IMR-90 (cell line): ENCODE measurements at regions not wholly inside any gene's neighbourhood (a gene's known extent, or its start where the extent isn't known, plus 50 kb on each side); places are given as distances from the start of the nearest gene placed in this dataset.
A peak's percentile ranks its signal among the peaks of the same experiment; 100 is the strongest.

ENCODE experiments used
- ATAC-seq: fragments of 200-7000 bp; cut with Tn5 transposase; 2 replicates; pipeline ENCODE4 v1.9.1; 2020; ENCODE audit warnings: low read depth, mild to moderate bottlenecking, moderate library complexity
- BruUV-seq: library from RNA; stranded (reverse); fragments of 400-500 nt; replicated peaks from 2 replicates; lab custom pipeline; 2021; lab: Mats Ljungman, UMichigan
- CTCF ChIA-PET: fragments of 300-600 bp; formaldehyde crosslinking; extraction: SDS; loops from one replicate; lab custom pipeline; 2021; ENCODE audit warnings: antibody characterized with exemption; lab: Yijun Ruan, JAX
- POLR2A ChIA-PET: fragments of 300-600 bp; sonication (Branson Sonifier 250); formaldehyde crosslinking; loops from one replicate; lab custom pipeline; 2022; ENCODE audit warnings: antibody characterized with exemption; ENCODE audit not compliant: unreplicated experiment; lab: Charles Lee
- DNase-seq: peaks from one replicate; pipeline ENCODE4 v3.0.0; 2013
- H2AFZ ChIP-seq: replicated peaks from 2 replicates; pipeline ENCODE3; 2013; ENCODE audit warnings: low read length, mild to moderate bottlenecking; ENCODE audit not compliant: poor library complexity
- H2AK5ac ChIP-seq: 2 replicates; pipeline ENCODE4 v1.6.1; 2013; ENCODE audit warnings: low read depth, low read length, inconsistent platforms
- H2AK9ac ChIP-seq: replicated peaks from 2 replicates; pipeline ENCODE3; 2013; ENCODE audit warnings: mild to moderate bottlenecking, low read depth, low read length, moderate library complexity; ENCODE audit not compliant: poor library complexity
- H2BK120ac ChIP-seq: 2 replicates; pipeline ENCODE4 v1.6.1; 2013; ENCODE audit warnings: low read depth, low read length, inconsistent platforms
- H2BK15ac ChIP-seq: 3 replicates; pipeline ENCODE4 v1.6.1; 2013; ENCODE audit warnings: low read depth, low read length, inconsistent platforms
- H2BK20ac ChIP-seq: 2 replicates; pipeline ENCODE4 v1.6.1; 2013; ENCODE audit warnings: low read depth, mild to moderate bottlenecking, inconsistent platforms, low read length, moderate library complexity
- H2BK5ac ChIP-seq: 2 replicates; pipeline ENCODE4 v1.6.1; 2013; ENCODE audit warnings: mild to moderate bottlenecking, low read depth, low read length, inconsistent platforms; ENCODE audit not compliant: poor library complexity, severe bottlenecking
- H3K14ac ChIP-seq: replicated peaks from 2 replicates; pipeline ENCODE4 v1.6.1; 2013; ENCODE audit warnings: low read depth, low read length, inconsistent platforms
- H3K18ac ChIP-seq: 2 replicates; pipeline ENCODE4 v1.6.1; 2013; ENCODE audit warnings: low read depth, low read length, control low read depth
- H3K23ac ChIP-seq: 2 replicates; pipeline ENCODE4 v1.6.1; 2013; ENCODE audit warnings: low read depth, low read length, inconsistent platforms
- H3K27ac ChIP-seq: 2 replicates; pipeline ENCODE4 v1.5.1; 2013; ENCODE audit warnings: mild to moderate bottlenecking, control low read depth, low read length; ENCODE audit not compliant: insufficient read depth
- H3K27me3 ChIP-seq: 2 replicates; pipeline ENCODE4 v1.6.1; 2013; ENCODE audit warnings: low read length; ENCODE audit not compliant: control insufficient read depth, insufficient read depth
- H3K36me3 ChIP-seq: 2 replicates; pipeline ENCODE4 v1.6.1; 2013; ENCODE audit warnings: low read length, mixed read lengths; ENCODE audit not compliant: control insufficient read depth, insufficient read depth
- H3K4ac ChIP-seq: 2 replicates; pipeline ENCODE4 v1.6.1; 2013; ENCODE audit warnings: low read depth, low read length, inconsistent platforms
- H3K4me1 ChIP-seq: 2 replicates; pipeline ENCODE4 v1.6.1; 2013; ENCODE audit warnings: low read length, mixed read lengths; ENCODE audit not compliant: control insufficient read depth, insufficient read depth
- H3K4me2 ChIP-seq: 2 replicates; pipeline ENCODE4 v1.6.1; 2013; ENCODE audit warnings: low read depth, mild to moderate bottlenecking, control low read depth, low read length, moderate library complexity
- H3K4me3 ChIP-seq: 2 replicates; pipeline ENCODE4 v1.5.1; 2013; ENCODE audit warnings: low read depth, mild to moderate bottlenecking, control low read depth, low read length, moderate library complexity; ENCODE audit not compliant: insufficient read depth
- H3K56ac ChIP-seq: 2 replicates; pipeline ENCODE4 v1.6.1; 2013; ENCODE audit warnings: low read length, inconsistent platforms; ENCODE audit not compliant: insufficient read depth; ENCODE audit errors: extremely low read depth
- H3K79me1 ChIP-seq, 2 experiments: 2 replicates each; pipeline ENCODE4 v1.6.1; 2013; ENCODE audit warnings: low read length in 2 of 2, inconsistent platforms in 1 of 2, low read depth in 1 of 2
- H3K9ac ChIP-seq: 2 replicates; pipeline ENCODE4 v1.6.1; 2013; ENCODE audit warnings: low read depth, low read length, control low read depth
- H3K9me1 ChIP-seq: 2 replicates; pipeline ENCODE4 v1.6.1; 2013; ENCODE audit warnings: low read length, inconsistent platforms; ENCODE audit not compliant: insufficient read depth
- H3K9me3 ChIP-seq: 2 replicates; pipeline ENCODE4 v1.6.1; 2013; ENCODE audit warnings: low read length; ENCODE audit not compliant: control insufficient read depth, insufficient read depth
- H4K20me1 ChIP-seq: 2 replicates; pipeline ENCODE4 v1.6.1; 2013; ENCODE audit warnings: low read length, inconsistent platforms; ENCODE audit not compliant: insufficient read depth
- H4K5ac ChIP-seq: 2 replicates; pipeline ENCODE4 v1.6.1; 2013; ENCODE audit warnings: mild to moderate bottlenecking, low read depth, low read length, control low read depth
- H4K8ac ChIP-seq, 2 experiments: 2 replicates each; pipeline ENCODE4 v1.6.1; 2013; ENCODE audit warnings: low read depth in 2 of 2, low read length in 2 of 2, control low read depth in 1 of 2, inconsistent platforms in 1 of 2
- H4K91ac ChIP-seq: 2 replicates; pipeline ENCODE4 v1.6.1; 2013; ENCODE audit warnings: low read depth, low read length, inconsistent platforms; ENCODE audit not compliant: insufficient read depth
- MAZ ChIP-seq: IDR thresholded peaks from 2 replicates; pipeline ENCODE4 v1.6.1; 2012; ENCODE audit warnings: low read depth, mild to moderate bottlenecking, low read length, improper control_type of control experiment, moderate library complexity, borderline replicate concordance
- dilution Hi-C: fragments of 300-500 bp; cut with HindIII; formaldehyde crosslinking; loops from one replicate; pipeline ENCODE4 v1.14.3; 2018; ENCODE audit warnings: low sequenced_read_pairs; ENCODE audit not compliant: unreplicated experiment
- in situ Hi-C: fragments of 300-500 bp; cut with MboI; formaldehyde crosslinking; loops from 3 replicates; pipeline ENCODE4 v1.14.3; 2019; ENCODE audit warnings: low sequenced_read_pairs, inconsistent platforms, mixed read lengths
- intact Hi-C: fragments of 100-400 bp; cut with micrococcal nuclease; formaldehyde crosslinking; loops from 2 replicates; pipeline ENCODE4 v1.10.0; 2022
- TF ChIP-seq, protein P1 (sequence below): conservative IDR thresholded peaks from 2 replicates; pipeline ENCODE4 v1.5.1; 2012; ENCODE audit warnings: mild to moderate bottlenecking, low read depth, low read length, improper control_type of control experiment

GRCh38 chr11:22449441-22449840, 111.3 kb downstream of the SLC17A6 start:
- POLR2A ChIA-PET, result no interaction called here
- peak overlapping the region in 1 of 2 experiments; percentile 76; a peak in 1 of 4 replicates for H4K8ac ChIP-seq
- H3K4me2 ChIP-seq, result no peak overlapping the region
- TF ChIP-seq, protein P1, sequence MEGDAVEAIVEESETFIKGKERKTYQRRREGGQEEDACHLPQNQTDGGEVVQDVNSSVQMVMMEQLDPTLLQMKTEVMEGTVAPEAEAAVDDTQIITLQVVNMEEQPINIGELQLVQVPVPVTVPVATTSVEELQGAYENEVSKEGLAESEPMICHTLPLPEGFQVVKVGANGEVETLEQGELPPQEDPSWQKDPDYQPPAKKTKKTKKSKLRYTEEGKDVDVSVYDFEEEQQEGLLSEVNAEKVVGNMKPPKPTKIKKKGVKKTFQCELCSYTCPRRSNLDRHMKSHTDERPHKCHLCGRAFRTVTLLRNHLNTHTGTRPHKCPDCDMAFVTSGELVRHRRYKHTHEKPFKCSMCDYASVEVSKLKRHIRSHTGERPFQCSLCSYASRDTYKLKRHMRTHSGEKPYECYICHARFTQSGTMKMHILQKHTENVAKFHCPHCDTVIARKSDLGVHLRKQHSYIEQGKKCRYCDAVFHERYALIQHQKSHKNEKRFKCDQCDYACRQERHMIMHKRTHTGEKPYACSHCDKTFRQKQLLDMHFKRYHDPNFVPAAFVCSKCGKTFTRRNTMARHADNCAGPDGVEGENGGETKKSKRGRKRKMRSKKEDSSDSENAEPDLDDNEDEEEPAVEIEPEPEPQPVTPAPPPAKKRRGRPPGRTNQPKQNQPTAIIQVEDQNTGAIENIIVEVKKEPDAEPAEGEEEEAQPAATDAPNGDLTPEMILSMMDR, result no peak
- no peak for TF ChIP-seq MAZ
- no peak overlapping the region for H2AK9ac ChIP-seq
- no TSS peak for BruUV-seq
- H3K27ac ChIP-seq, result no peak overlapping the region
- H3K9me1 ChIP-seq, result no peaks in the 10 kb centered on the region; the same call in 1 of the 2 replicates
- H3K4me3 ChIP-seq, result no peak overlapping the region
- no peaks in the 10 kb centered on the region for H3K27me3 ChIP-seq
- H2AFZ ChIP-seq, result no peak overlapping the region
- dilution Hi-C loops, result no loop called here
- no peak overlapping the region for H3K4ac ChIP-seq
- H4K5ac ChIP-seq, result peak overlapping the region; percentile 8; the same call in 1 of the 2 replicates
- no peak overlapping the region for H3K23ac ChIP-seq
- intact Hi-C loops, result no loop called here
- in situ Hi-C loops, result no loop called here
- H3K18ac ChIP-seq, result no peak overlapping the region; the same call in 1 of the 2 replicates
- H3K36me3 ChIP-seq, result no peaks in the 10 kb centered on the region
- H2BK20ac ChIP-seq, result no peak overlapping the region
- ATAC-seq (peak; percentile 61), DNase-seq (peak; percentile 51)
- no peak overlapping the region for H2BK5ac ChIP-seq
- H2BK15ac ChIP-seq, result no peak overlapping the region
- H3K79me1 ChIP-seq, result no peaks in the 10 kb centered on the region
- 0 out of 2 replicates have a peak, but pooled peaks cover 1% of the 10 kb centered on the region for H3K4me1 ChIP-seq
- H4K20me1 ChIP-seq, result no peaks in the 10 kb centered on the region
- no peak overlapping the region; the same call in 1 of the 2 replicates for H2BK120ac ChIP-seq
- H4K91ac ChIP-seq, result no peak overlapping the region
- CTCF ChIA-PET, result interaction anchor here (0.6 kb wide), 1 partner anchor 212 kb away, joined by 3 read pairs; no protein-coding TSS in a partner anchor
- H2AK5ac ChIP-seq, result no peak overlapping the region
- no peaks in the 10 kb centered on the region for H3K9me3 ChIP-seq
- H3K56ac ChIP-seq, result no peak overlapping the region
- H3K9ac ChIP-seq, result no peak overlapping the region
- no peak overlapping the region for H3K14ac ChIP-seq
